Loucy (cell line): ENCODE measurements at regions not wholly inside any gene's neighbourhood (a gene's known extent, or its start where the extent isn't known, plus 50 kb on each side); places are given as distances from the start of the nearest gene placed in this dataset.

Experiments used
- H2AFZ ChIP-seq: fragments of 200-600 bp; sonication (generic); 2 replicates; pipeline ENCODE4 v1.6.0; 2016; ENCODE audit warnings: antibody characterized with exemption, mild to moderate bottlenecking, low read length, moderate library complexity
- H3F3A ChIP-seq: fragments of 200-600 bp; 2 replicates; pipeline ENCODE4 v1.6.0; 2016; ENCODE audit warnings: antibody characterized with exemption, low read depth, mild to moderate bottlenecking
- H3K27me3 ChIP-seq: fragments of 200-600 bp; sonication (generic); 2 replicates; pipeline ENCODE4 v1.6.1; 2014; ENCODE audit warnings: low read length, mild to moderate bottlenecking; ENCODE audit not compliant: insufficient read depth, poor library complexity, severe bottlenecking
- H3K36me3 ChIP-seq: fragments of 200-600 bp; sonication (generic); 2 replicates; pipeline ENCODE4 v1.6.1; 2016; ENCODE audit warnings: low read length; ENCODE audit not compliant: insufficient read depth
- H3K4me1 ChIP-seq: fragments of 200-600 bp; sonication (generic); 2 replicates; pipeline ENCODE4 v1.5.1; 2014; ENCODE audit warnings: low read length, mild to moderate bottlenecking; ENCODE audit not compliant: insufficient read depth, poor library complexity, severe bottlenecking
- H3K4me2 ChIP-seq: fragments of 200-600 bp; sonication (generic); 2 replicates; pipeline ENCODE4 v1.6.0; 2014; ENCODE audit warnings: antibody characterized with exemption, low read length, low read depth, mild to moderate bottlenecking; ENCODE audit not compliant: poor library complexity, severe bottlenecking
- H3K4me3 ChIP-seq: fragments of 200-600 bp; sonication (generic); 2 replicates; pipeline ENCODE4 v1.5.1; 2014; ENCODE audit warnings: low read length, mild to moderate bottlenecking, mixed read lengths; ENCODE audit not compliant: poor library complexity, severe bottlenecking
- H3K79me2 ChIP-seq: fragments of 200-600 bp; sonication (generic); 2 replicates; pipeline ENCODE4 v1.6.1; 2014; ENCODE audit warnings: low read length; ENCODE audit not compliant: insufficient read depth
- H3K9ac ChIP-seq: fragments of 200-600 bp; sonication (generic); 2 replicates; pipeline ENCODE4 v1.6.0; 2014; ENCODE audit warnings: mild to moderate bottlenecking, low read depth, low read length, moderate library complexity; ENCODE audit not compliant: poor library complexity, severe bottlenecking
- H3K9me2 ChIP-seq: fragments of 200-600 bp; sonication (generic); replicated peaks from 2 replicates; pipeline ENCODE4 v1.6.1; 2016; ENCODE audit warnings: low read depth, low read length, mixed read lengths
- H3K9me3 ChIP-seq: fragments of 200-600 bp; sonication (generic); 2 replicates; pipeline ENCODE4 v1.6.1; 2014; ENCODE audit warnings: mild to moderate bottlenecking, antibody characterized with exemption, low read length, low read depth; ENCODE audit not compliant: insufficient read depth
- H4K20me1 ChIP-seq: fragments of 200-600 bp; sonication (generic); 2 replicates; pipeline ENCODE4 v1.6.0; 2014; ENCODE audit warnings: antibody characterized with exemption, low read length, mild to moderate bottlenecking; ENCODE audit not compliant: insufficient read depth, poor library complexity, severe bottlenecking
- EZH2phosphoT487 ChIP-seq: fragments of 200-600 bp; IDR thresholded peaks from 2 replicates; pipeline ENCODE4 v1.6.1; 2018; ENCODE audit warnings: antibody characterized with exemption, mild to moderate bottlenecking, moderate library complexity, borderline replicate concordance
- TF ChIP-seq, protein P1 (sequence below): fragments of 200-600 bp; sonication (generic); conservative IDR thresholded peaks from 2 replicates; pipeline ENCODE4 v1.5.1; 2014; ENCODE audit warnings: mild to moderate bottlenecking, antibody characterized with exemption, low read length

DNA sequence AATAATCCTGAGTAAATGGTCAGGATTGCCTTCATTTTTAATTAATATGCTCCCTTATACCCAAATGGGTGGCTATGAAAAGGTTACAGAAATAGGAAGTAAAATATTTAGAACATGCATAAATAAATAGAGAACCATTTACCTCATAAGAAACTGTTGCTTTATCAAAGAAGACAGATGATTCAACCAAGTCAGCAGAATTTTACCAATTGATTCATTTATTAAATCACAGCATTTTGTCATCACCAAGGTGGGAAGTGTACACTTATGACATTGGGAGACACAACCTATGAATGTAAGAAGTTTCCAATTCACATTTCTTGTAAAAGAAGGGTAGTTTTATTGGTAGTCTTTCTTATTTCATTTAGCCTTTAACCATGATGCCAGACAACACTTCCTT, 870.3 kb upstream of the CHORDC1 start:
- H3K4me2 ChIP-seq = no peak overlapping the region
- TF ChIP-seq EZH2phosphoT487 = no peak
- TF ChIP-seq, protein P1, sequence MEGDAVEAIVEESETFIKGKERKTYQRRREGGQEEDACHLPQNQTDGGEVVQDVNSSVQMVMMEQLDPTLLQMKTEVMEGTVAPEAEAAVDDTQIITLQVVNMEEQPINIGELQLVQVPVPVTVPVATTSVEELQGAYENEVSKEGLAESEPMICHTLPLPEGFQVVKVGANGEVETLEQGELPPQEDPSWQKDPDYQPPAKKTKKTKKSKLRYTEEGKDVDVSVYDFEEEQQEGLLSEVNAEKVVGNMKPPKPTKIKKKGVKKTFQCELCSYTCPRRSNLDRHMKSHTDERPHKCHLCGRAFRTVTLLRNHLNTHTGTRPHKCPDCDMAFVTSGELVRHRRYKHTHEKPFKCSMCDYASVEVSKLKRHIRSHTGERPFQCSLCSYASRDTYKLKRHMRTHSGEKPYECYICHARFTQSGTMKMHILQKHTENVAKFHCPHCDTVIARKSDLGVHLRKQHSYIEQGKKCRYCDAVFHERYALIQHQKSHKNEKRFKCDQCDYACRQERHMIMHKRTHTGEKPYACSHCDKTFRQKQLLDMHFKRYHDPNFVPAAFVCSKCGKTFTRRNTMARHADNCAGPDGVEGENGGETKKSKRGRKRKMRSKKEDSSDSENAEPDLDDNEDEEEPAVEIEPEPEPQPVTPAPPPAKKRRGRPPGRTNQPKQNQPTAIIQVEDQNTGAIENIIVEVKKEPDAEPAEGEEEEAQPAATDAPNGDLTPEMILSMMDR = no peak
- H3K79me2 ChIP-seq = no peaks in the 10 kb centered on the region
- no peaks in the 10 kb centered on the region for H3K4me1 ChIP-seq
- H3K4me3 ChIP-seq = no peak overlapping the region
- no peaks in the 10 kb centered on the region for H3F3A ChIP-seq
- no peak overlapping the region for H2AFZ ChIP-seq
- no peaks in the 10 kb centered on the region for H3K36me3 ChIP-seq
- H3K9me3 ChIP-seq = 0 out of 2 replicates have a peak, but pooled peaks cover 4% of the 10 kb centered on the region
- H3K27me3 ChIP-seq = no peaks in the 10 kb centered on the region
- no peak overlapping the region for H3K9ac ChIP-seq
- H3K9me2 ChIP-seq = no peaks in the 10 kb centered on the region
- no peaks in the 10 kb centered on the region for H4K20me1 ChIP-seq

DNA sequence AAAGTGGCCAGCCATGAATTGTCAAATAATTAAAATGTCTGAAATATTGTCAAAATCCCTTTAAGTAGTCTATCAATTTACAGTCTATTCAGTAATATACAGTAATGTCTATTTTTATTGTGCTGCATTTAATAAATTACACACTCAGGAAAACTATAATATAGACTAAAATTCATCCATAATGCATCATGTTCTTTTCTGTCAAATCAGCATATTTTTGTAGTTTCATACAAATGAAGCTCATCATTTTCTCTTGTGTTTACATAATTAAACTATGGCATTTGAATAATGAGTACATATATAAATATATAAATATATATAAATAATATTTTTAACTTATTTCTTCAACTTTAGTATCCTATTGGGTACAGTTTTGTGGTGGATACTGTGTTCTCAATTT, 868.7 kb upstream of the CHORDC1 start:
- Histone ChIP-seq H3K36me3 (no peaks in the 10 kb centered on the region), H3K4me2 (no peak overlapping the region), H3K9ac (no peak overlapping the region), H2AFZ (no peak overlapping the region), H3K4me3 (no peak overlapping the region), H3K4me1 (no peaks in the 10 kb centered on the region), H3K79me2 (no peaks in the 10 kb centered on the region), H3K27me3 (no peaks in the 10 kb centered on the region), H3K9me2 (no peaks in the 10 kb centered on the region), H3K9me3 (no peaks in the 10 kb centered on the region), H3F3A (no peaks in the 10 kb centered on the region), H4K20me1 (no peaks in the 10 kb centered on the region)
- TF ChIP-seq, protein P1 = no peak
- no peak for TF ChIP-seq EZH2phosphoT487

DNA sequence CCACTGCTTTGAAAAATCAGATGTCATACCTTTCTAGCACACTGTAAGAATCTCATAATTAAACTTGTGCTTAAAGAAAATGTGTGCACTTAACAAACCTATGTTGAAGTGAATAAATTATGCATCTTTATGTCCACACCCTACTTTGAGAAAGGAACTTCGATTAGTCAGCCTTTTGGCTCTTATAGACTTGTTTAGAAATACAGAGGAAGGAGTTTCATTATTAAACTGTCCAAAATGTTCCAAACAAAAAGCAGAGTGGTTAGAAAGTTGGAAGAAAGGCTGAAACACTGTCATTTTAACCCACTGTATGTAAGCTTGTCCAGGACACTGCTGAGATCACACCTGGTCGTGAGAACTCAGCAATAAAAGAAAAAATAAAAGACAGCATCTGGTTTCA, 863.2 kb upstream of the CHORDC1 start:
- Histone ChIP-seq H3K4me3 (no peak overlapping the region), H3K9me3 (no peaks in the 10 kb centered on the region), H3K4me1 (no peaks in the 10 kb centered on the region), H4K20me1 (no peaks in the 10 kb centered on the region), H3F3A (no peaks in the 10 kb centered on the region), H3K9ac (no peak overlapping the region), H2AFZ (no peak overlapping the region), H3K4me2 (no peak overlapping the region), H3K36me3 (no peaks in the 10 kb centered on the region), H3K27me3 (no peaks in the 10 kb centered on the region), H3K9me2 (no peaks in the 10 kb centered on the region), H3K79me2 (no peaks in the 10 kb centered on the region)
- TF ChIP-seq EZH2phosphoT487 = no peak
- TF ChIP-seq, protein P1 = no peak
